KMS-11 (cell line): ENCODE measurements at regions not wholly inside any gene's neighbourhood (a gene's known extent, or its start where the extent isn't known, plus 50 kb on each side); places are given as distances from the start of the nearest gene placed in this dataset.

Source experiments
- H2AFZ ChIP-seq: fragments of 200-600 bp; sonication (generic); 2 replicates; pipeline ENCODE4 v1.6.1; 2016; ENCODE audit warnings: antibody characterized with exemption, mixed run types, low read depth
- H3K27ac ChIP-seq: fragments of 200-600 bp; sonication (generic); 2 replicates; pipeline ENCODE4 v1.6.1; 2016; ENCODE audit warnings: mild to moderate bottlenecking, mixed run types
- H3K27me3 ChIP-seq: fragments of 200-600 bp; sonication (generic); 2 replicates; pipeline ENCODE4 v1.6.1; 2017; ENCODE audit warnings: mild to moderate bottlenecking, low read depth, mixed run types, moderate library complexity; ENCODE audit not compliant: insufficient read depth
- H3K36me3 ChIP-seq: fragments of 200-600 bp; sonication (generic); 2 replicates; pipeline ENCODE4 v1.6.1; 2017; ENCODE audit warnings: mild to moderate bottlenecking, mixed run types; ENCODE audit not compliant: insufficient read depth
- H3K4me1 ChIP-seq: fragments of 200-600 bp; sonication (generic); 2 replicates; pipeline ENCODE4 v1.6.1; 2016; ENCODE audit warnings: mild to moderate bottlenecking, low read depth, mixed run types; ENCODE audit not compliant: poor library complexity, severe bottlenecking
- H3K4me2 ChIP-seq: fragments of 200-600 bp; sonication (generic); 2 replicates; pipeline ENCODE4 v1.7.0; 2016; ENCODE audit warnings: mild to moderate bottlenecking, mixed run types
- H3K4me3 ChIP-seq: fragments of 200-600 bp; sonication (generic); IDR thresholded peaks from 2 replicates; pipeline ENCODE4 v1.6.1; 2017; ENCODE audit warnings: low read depth, low read length, mixed read lengths; ENCODE audit not compliant: insufficient read depth
- H3K79me2 ChIP-seq: fragments of 200-600 bp; sonication (generic); 2 replicates; pipeline ENCODE4 v1.6.1; 2016; ENCODE audit warnings: low read depth, mixed run types; ENCODE audit not compliant: insufficient read depth
- H3K9ac ChIP-seq: fragments of 200-600 bp; sonication (generic); 2 replicates; pipeline ENCODE4 v1.6.1; 2016; ENCODE audit warnings: mild to moderate bottlenecking, mixed run types
- H4K20me1 ChIP-seq: fragments of 200-600 bp; sonication (generic); 2 replicates; pipeline ENCODE4 v1.6.1; 2016; ENCODE audit warnings: mild to moderate bottlenecking, mixed run types; ENCODE audit not compliant: insufficient read depth
- CTCF ChIP-seq: fragments of 200-600 bp; sonication (generic); conservative IDR thresholded peaks from 2 replicates; pipeline ENCODE4 v1.6.1; 2017; ENCODE audit warnings: low read depth, mild to moderate bottlenecking, antibody characterized with exemption, low read length, moderate library complexity, mixed read lengths

DNA sequence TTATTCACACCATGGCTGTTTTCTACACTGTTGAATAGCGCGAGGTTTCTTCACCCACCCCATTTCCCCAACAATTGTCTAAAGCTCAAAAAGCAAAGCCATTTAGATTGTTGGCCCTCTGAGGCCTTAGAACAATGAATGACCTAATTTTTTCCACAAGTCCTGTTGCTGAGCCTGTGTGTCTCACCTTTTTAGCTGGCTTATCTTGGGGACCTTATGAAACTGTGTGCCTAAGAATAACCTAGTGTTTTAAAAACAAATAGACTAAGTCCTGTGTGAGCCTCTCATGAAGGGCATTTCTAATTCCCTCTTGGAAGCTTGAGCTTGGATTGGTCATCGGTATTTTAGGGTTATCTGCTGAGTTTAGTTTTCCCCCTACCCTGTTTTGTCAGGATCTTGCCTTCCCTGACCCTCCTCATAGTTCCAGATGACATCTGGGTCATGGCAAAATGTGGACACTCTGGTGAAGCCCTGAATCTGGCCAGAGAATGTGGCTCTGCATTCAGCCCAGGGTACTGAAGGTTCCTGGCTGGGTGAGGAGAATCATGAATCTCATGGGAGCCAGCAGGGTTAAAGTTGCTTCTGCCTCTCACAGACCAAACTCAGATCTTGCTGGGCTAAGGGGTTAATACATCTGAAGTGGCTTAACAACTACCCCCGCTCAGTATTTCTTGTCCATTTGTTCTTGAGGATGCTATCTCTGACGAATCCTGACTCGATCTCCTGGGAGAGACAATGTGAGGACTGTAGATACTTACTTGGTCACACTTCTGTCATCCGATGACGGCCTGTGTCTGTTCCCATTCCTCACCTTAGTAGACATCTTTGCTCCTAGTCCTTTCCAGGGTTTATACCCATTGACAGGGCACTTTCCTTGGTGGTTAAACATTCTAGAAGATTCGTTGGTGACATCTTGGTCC lies 104.2 kb upstream of the MAP4K3 start:
- no peaks in the 10 kb centered on the region for H3K79me2 ChIP-seq
- no peak overlapping the region for H3K27ac ChIP-seq
- no peaks in the 10 kb centered on the region for H3K27me3 ChIP-seq
- TF ChIP-seq CTCF = no peak
- H3K4me3 ChIP-seq = no peak overlapping the region
- H3K9ac ChIP-seq = no peak overlapping the region
- no peaks in the 10 kb centered on the region for H3K36me3 ChIP-seq
- no peaks in the 10 kb centered on the region for H4K20me1 ChIP-seq
- no peak overlapping the region for H3K4me2 ChIP-seq
- no peaks in the 10 kb centered on the region for H3K4me1 ChIP-seq
- H2AFZ ChIP-seq = no peak overlapping the region

DNA sequence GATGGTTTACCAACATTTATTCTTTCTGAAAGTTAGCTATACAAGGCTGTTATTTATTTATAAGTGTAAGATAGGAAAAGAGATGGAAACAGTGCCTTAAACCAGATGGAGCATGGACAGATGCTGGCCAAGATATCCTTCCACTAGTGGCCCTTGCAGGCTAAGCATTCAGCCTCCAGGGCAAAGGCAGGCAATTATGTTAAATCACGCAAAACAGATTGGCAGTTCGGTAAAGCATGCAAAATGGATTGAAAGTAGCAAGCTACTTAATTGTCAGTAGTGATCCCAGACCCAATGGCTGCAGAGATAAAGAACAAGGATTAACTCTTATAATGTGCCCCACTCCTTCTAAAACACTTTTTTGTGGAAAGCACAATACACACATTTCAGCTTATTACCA lies 105.4 kb upstream of the MAP4K3 start:
- H3K9ac ChIP-seq = no peak overlapping the region
- H3K4me1 ChIP-seq = no peaks in the 10 kb centered on the region
- H4K20me1 ChIP-seq = no peaks in the 10 kb centered on the region
- no peak for TF ChIP-seq CTCF
- no peaks in the 10 kb centered on the region for H3K36me3 ChIP-seq
- no peaks in the 10 kb centered on the region for H3K79me2 ChIP-seq
- no peak overlapping the region for H2AFZ ChIP-seq
- H3K27ac ChIP-seq = no peak overlapping the region
- H3K4me3 ChIP-seq = no peak overlapping the region
- H3K27me3 ChIP-seq = no peaks in the 10 kb centered on the region
- H3K4me2 ChIP-seq = no peak overlapping the region

DNA sequence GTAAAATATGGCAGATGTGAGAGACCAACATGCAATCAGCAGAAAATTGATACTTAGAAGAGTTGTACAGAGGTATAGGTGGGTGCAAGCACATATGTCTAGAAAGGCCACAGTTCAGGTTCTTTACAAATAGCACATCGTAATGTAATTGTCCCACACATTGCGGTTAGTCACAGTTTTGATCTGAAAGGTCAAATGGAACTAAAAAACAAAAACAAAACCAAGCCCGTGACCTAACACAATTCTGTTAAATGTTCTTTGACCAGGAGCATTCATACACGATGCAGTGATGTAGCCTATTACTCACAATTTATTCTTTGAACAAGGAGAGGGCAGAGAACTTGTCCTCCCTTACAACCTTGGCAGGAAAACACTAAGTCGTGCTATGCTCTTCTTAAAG lies 108.9 kb upstream of the MAP4K3 start:
- no peak overlapping the region for H3K9ac ChIP-seq
- no peaks in the 10 kb centered on the region for H3K79me2 ChIP-seq
- no peak overlapping the region for H3K4me3 ChIP-seq
- no peaks in the 10 kb centered on the region for H3K27me3 ChIP-seq
- H3K4me2 ChIP-seq = no peak overlapping the region
- H4K20me1 ChIP-seq = no peaks in the 10 kb centered on the region
- H3K4me1 ChIP-seq = no peaks in the 10 kb centered on the region
- no peaks in the 10 kb centered on the region for H3K36me3 ChIP-seq
- no peak overlapping the region for H3K27ac ChIP-seq
- no peak for TF ChIP-seq CTCF
- H2AFZ ChIP-seq = no peak overlapping the region

GRCh38 chr2:39546409-39546808 lies 109.3 kb upstream of the MAP4K3 start:
- H4K20me1 ChIP-seq = no peaks in the 10 kb centered on the region
- no peak overlapping the region for H3K9ac ChIP-seq
- H2AFZ ChIP-seq = no peak overlapping the region
- no peaks in the 10 kb centered on the region for H3K79me2 ChIP-seq
- no peaks in the 10 kb centered on the region for H3K4me1 ChIP-seq
- no peak overlapping the region for H3K4me3 ChIP-seq
- TF ChIP-seq CTCF = no peak
- H3K27ac ChIP-seq = no peak overlapping the region
- no peaks in the 10 kb centered on the region for H3K27me3 ChIP-seq
- H3K4me2 ChIP-seq = no peak overlapping the region
- H3K36me3 ChIP-seq = no peaks in the 10 kb centered on the region
